Neuronal stem cell (in vitro differentiated cells): ENCODE measurements at regions not wholly inside any gene's neighbourhood (a gene's known extent, or its start where the extent isn't known, plus 50 kb on each side); places are given as distances from the start of the nearest gene placed in this dataset.

Source experiments
- DNase-seq: peaks from one replicate; pipeline ENCODE4 v3.0.0-alpha.2; 2013; ENCODE audit warnings: low spot score
- H2AFZ ChIP-seq: one replicate; pipeline ENCODE4 v1.6.1; 2013; ENCODE audit warnings: mild to moderate bottlenecking, low read length, inconsistent platforms
- H2AK5ac ChIP-seq: 2 replicates; pipeline ENCODE4 v1.6.1; 2013; ENCODE audit warnings: low read depth, mild to moderate bottlenecking, inconsistent platforms, low read length, moderate library complexity, mixed read lengths
- H2BK120ac ChIP-seq: 2 replicates; pipeline ENCODE4 v1.6.1; 2013; ENCODE audit warnings: low read depth, mild to moderate bottlenecking, inconsistent platforms, low read length, moderate library complexity, mixed read lengths
- H2BK12ac ChIP-seq: one replicate; pipeline ENCODE4 v1.6.1; 2013; ENCODE audit warnings: low read length, inconsistent platforms
- H2BK15ac ChIP-seq: 2 replicates; pipeline ENCODE4 v1.6.1; 2013; ENCODE audit warnings: mild to moderate bottlenecking, low read length, inconsistent platforms, mixed read lengths
- H2BK5ac ChIP-seq: one replicate; pipeline ENCODE4 v1.6.1; 2013; ENCODE audit warnings: inconsistent platforms, mild to moderate bottlenecking, low read length, moderate library complexity
- H3K14ac ChIP-seq: one replicate; pipeline ENCODE4 v1.6.1; 2013; ENCODE audit warnings: low read length, inconsistent platforms
- H3K18ac ChIP-seq: 2 replicates; pipeline ENCODE4 v1.6.1; 2013; ENCODE audit warnings: low read length, inconsistent platforms
- H3K23ac ChIP-seq: 2 replicates; pipeline ENCODE4 v1.6.1; 2013; ENCODE audit warnings: low read depth, mild to moderate bottlenecking, mixed read lengths, low read length, inconsistent platforms; ENCODE audit not compliant: poor library complexity
- H3K27ac ChIP-seq: replicated peaks from 3 replicates; pipeline ENCODE4 v1.5.1; 2013; ENCODE audit warnings: low read length, inconsistent platforms
- H3K27me3 ChIP-seq, 3 experiments: 2 replicates each; pipeline ENCODE4 v1.6.1; 2013; ENCODE audit warnings: low read length in 3 of 3, mild to moderate bottlenecking in 2 of 3, inconsistent platforms in 1 of 3, low read depth in 1 of 3, mixed read lengths in 1 of 3, moderate library complexity in 1 of 3; ENCODE audit not compliant: control insufficient read depth in 3 of 3, insufficient read depth in 3 of 3
- H3K36me3 ChIP-seq, 2 donors: replicated peaks in 1 of 2; 2 replicates each; pipeline ENCODE4 v1.6.1; 2013; ENCODE audit warnings: low read length in 2 of 2; ENCODE audit not compliant: control insufficient read depth in 2 of 2, insufficient read depth in 2 of 2
- H3K4ac ChIP-seq: 2 replicates; pipeline ENCODE4 v1.6.1; 2013; ENCODE audit warnings: inconsistent platforms, mild to moderate bottlenecking, low read length, moderate library complexity
- H3K4me1 ChIP-seq, 2 donors: 1 replicate in 1 of 2; 2 replicates in 1 of 2; pipeline ENCODE4 v1.6.1; 2013; ENCODE audit warnings: low read length in 2 of 2, low read depth in 1 of 2; ENCODE audit not compliant: control insufficient read depth in 2 of 2, insufficient read depth in 1 of 2
- H3K4me2 ChIP-seq: one replicate; pipeline ENCODE4 v1.6.1; 2013; ENCODE audit warnings: mild to moderate bottlenecking, low read length, inconsistent platforms; ENCODE audit not compliant: insufficient read depth, poor library complexity, severe bottlenecking
- H3K4me3 ChIP-seq, 2 donors: 2 replicates each; pipeline ENCODE4 v1.5.1; 2013; ENCODE audit warnings: low read length in 2 of 2, mild to moderate bottlenecking in 2 of 2, inconsistent platforms in 1 of 2, moderate library complexity in 1 of 2
- H3K79me1 ChIP-seq: one replicate; pipeline ENCODE4 v1.6.1; 2013; ENCODE audit warnings: low read depth, mild to moderate bottlenecking, inconsistent platforms, low read length, moderate library complexity
- H3K9ac ChIP-seq: one replicate; pipeline ENCODE4 v1.6.1; 2013; ENCODE audit warnings: mild to moderate bottlenecking, low read depth, low read length, inconsistent platforms; ENCODE audit not compliant: poor library complexity
- H3K9me3 ChIP-seq, 2 donors: replicated peaks in 1 of 2; 2 replicates each; pipeline versions ENCODE3 to v1.6.1; 2013; ENCODE audit warnings: low read length in 2 of 2, mild to moderate bottlenecking in 2 of 2, inconsistent platforms in 1 of 2, low read depth in 1 of 2, mixed read lengths in 1 of 2, moderate library complexity in 1 of 2; ENCODE audit not compliant: control insufficient read depth in 2 of 2, insufficient read depth in 1 of 2
- H4K8ac ChIP-seq: one replicate; pipeline ENCODE4 v1.6.1; 2013; ENCODE audit warnings: low read depth, mild to moderate bottlenecking, inconsistent platforms, low read length, moderate library complexity
- H4K91ac ChIP-seq: one replicate; pipeline ENCODE4 v1.6.1; 2013; ENCODE audit warnings: low read length, low read depth, mild to moderate bottlenecking, inconsistent platforms; ENCODE audit not compliant: poor library complexity
- WGBS, 2 donors: extraction: QIAGEN DNeasy Blood & Tissue Kit; methylation state at CpG; one replicate each; pipeline ENCODE4 v1.1.7; 2013; ENCODE audit warnings: missing lambda C conversion rate in 2 of 2, mixed read lengths in 1 of 2; ENCODE audit not compliant: insufficient read length in 2 of 2, insufficient replicate concordance in 1 of 2; ENCODE audit errors: extremely low coverage in 2 of 2; 5-methylcytosine and 5-hydroxymethylcytosine counted together

- Histone ChIP-seq H3K23ac (no peak overlapping the region), H3K4me2 (no peak overlapping the region), H3K9me3 (no peaks in the 10 kb centered on the region), H3K79me1 (no peaks in the 10 kb centered on the region), H2BK15ac (no peak overlapping the region), H3K4me3 (no peak overlapping the region), H4K8ac (no peak overlapping the region), H2AK5ac (no peak overlapping the region), H2BK12ac (no peak overlapping the region), H2BK5ac (no peak overlapping the region), H3K4me1 (no peaks in the 10 kb centered on the region), H4K91ac (no peak overlapping the region), H2AFZ (no peak overlapping the region), H3K4ac (no peak overlapping the region), H3K9ac (no peak overlapping the region), H3K36me3 (no peaks in the 10 kb centered on the region), H3K27ac (no peak overlapping the region), H3K27me3 (no peaks in the 10 kb centered on the region), H3K18ac (no peak overlapping the region), H2BK120ac (no peak overlapping the region), H3K14ac (no peak overlapping the region)
- no peak for DNase-seq
Measured at GRCh38 chr6:120854583-120854982, 479.7 kb downstream of the TBC1D32 start.

DNA sequence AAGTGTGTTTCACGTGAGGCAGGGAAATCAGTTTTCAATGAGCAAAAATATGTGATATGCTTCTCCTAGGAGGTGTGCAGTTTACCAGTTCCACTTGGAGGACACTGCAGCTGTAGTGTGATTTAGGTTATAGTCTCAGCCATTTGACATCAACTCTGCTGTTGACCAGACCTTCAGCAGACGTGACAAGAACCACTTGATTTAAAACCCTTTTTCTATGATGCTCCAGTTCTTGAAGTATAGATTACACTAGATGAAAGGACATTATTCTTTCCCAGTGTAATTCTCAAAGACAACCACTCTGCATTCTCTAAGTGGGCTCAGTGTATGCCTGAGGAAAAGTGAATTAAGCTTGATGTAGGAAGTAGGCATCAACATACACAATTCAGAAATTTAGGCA is 480.8 kb downstream of the TBC1D32 start:
- no peak overlapping the region for H2AFZ ChIP-seq
- no peak overlapping the region for H3K4me3 ChIP-seq
- no peaks in the 10 kb centered on the region for H3K4me1 ChIP-seq
- no peak overlapping the region for H2BK15ac ChIP-seq
- no peak overlapping the region for H2AK5ac ChIP-seq
- no peak overlapping the region for H3K14ac ChIP-seq
- H3K18ac ChIP-seq, result no peak overlapping the region
- H4K91ac ChIP-seq, result no peak overlapping the region
- no peak overlapping the region for H3K4ac ChIP-seq
- no peaks in the 10 kb centered on the region for H3K27me3 ChIP-seq
- no peaks in the 10 kb centered on the region for H3K79me1 ChIP-seq
- H3K9me3 ChIP-seq, result no peaks in the 10 kb centered on the region
- H2BK5ac ChIP-seq, result no peak overlapping the region
- H3K36me3 ChIP-seq, result no peaks in the 10 kb centered on the region
- DNase-seq, result no peak
- H2BK12ac ChIP-seq, result no peak overlapping the region
- WGBS, 2 donors, result no CpG with 5 or more reads among the region's 2 CpGs
- H4K8ac ChIP-seq, result no peak overlapping the region
- H3K23ac ChIP-seq, result no peak overlapping the region
- H3K9ac ChIP-seq, result no peak overlapping the region
- no peak overlapping the region for H3K27ac ChIP-seq
- no peak overlapping the region for H3K4me2 ChIP-seq
- H2BK120ac ChIP-seq, result no peak overlapping the region

DNA sequence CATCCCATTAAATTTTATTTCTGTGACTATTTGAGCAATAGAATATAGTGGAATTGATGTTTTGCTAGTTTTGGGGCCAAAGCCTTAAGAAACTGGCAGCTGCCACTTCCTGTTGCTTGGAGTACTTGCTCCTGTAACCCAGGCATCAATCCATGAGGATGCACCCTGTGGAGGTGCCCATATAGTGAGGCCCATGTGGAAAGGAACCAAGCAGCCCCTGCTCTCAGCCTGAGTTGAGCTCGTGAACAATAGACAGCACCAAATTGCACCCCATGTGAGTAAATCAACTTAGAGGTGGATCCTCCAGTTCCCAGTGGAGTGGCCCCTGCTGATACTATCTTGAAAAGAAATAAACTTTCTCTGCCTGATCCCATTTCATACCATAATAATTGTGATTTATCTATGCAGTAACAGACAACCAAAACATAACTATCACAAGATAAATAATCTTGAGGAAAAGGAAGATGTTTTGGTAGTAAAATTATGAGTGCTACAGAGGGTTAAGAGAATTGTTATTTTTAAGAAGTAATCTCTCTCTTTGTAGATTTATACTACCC is 481.9 kb downstream of the TBC1D32 start:
- no peak overlapping the region for H4K91ac ChIP-seq
- no peak overlapping the region for H2BK15ac ChIP-seq
- H3K9me3 ChIP-seq, result no peaks in the 10 kb centered on the region
- no peak overlapping the region for H3K9ac ChIP-seq
- H3K4ac ChIP-seq, result no peak overlapping the region
- no peak overlapping the region for H4K8ac ChIP-seq
- no peaks in the 10 kb centered on the region for H3K79me1 ChIP-seq
- no peak overlapping the region for H3K14ac ChIP-seq
- no peaks in the 10 kb centered on the region for H3K27me3 ChIP-seq
- DNase-seq, result no peak
- H2AFZ ChIP-seq, result no peak overlapping the region
- H2BK120ac ChIP-seq, result no peak overlapping the region
- H2BK12ac ChIP-seq, result no peak overlapping the region
- H3K4me3 ChIP-seq, result no peak overlapping the region
- H2BK5ac ChIP-seq, result no peak overlapping the region
- H3K23ac ChIP-seq, result no peak overlapping the region
- no peak overlapping the region for H3K4me2 ChIP-seq
- no CpG with 5 or more reads among the region's 1 CpG for WGBS, 2 donors
- H3K4me1 ChIP-seq, result no peaks in the 10 kb centered on the region
- no peak overlapping the region for H3K27ac ChIP-seq
- no peak overlapping the region for H3K18ac ChIP-seq
- H2AK5ac ChIP-seq, result no peak overlapping the region
- no peaks in the 10 kb centered on the region for H3K36me3 ChIP-seq

- Histone ChIP-seq H2BK15ac (no peak overlapping the region), H3K27me3 (no peaks in the 10 kb centered on the region), H3K79me1 (no peaks in the 10 kb centered on the region), H2AK5ac (no peak overlapping the region), H3K36me3 (no peaks in the 10 kb centered on the region), H3K4me3 (no peak overlapping the region), H4K91ac (no peak overlapping the region), H2BK120ac (no peak overlapping the region), H3K4me2 (no peak overlapping the region), H4K8ac (no peak overlapping the region), H3K27ac (no peak overlapping the region), H3K4ac (no peak overlapping the region), H2BK12ac (no peak overlapping the region), H2BK5ac (no peak overlapping the region), H3K9me3 (no peaks in the 10 kb centered on the region), H3K4me1 (no peaks in the 10 kb centered on the region), H3K23ac (no peak overlapping the region), H3K9ac (no peak overlapping the region), H3K14ac (no peak overlapping the region), H3K18ac (no peak overlapping the region), H2AFZ (no peak overlapping the region)
- WGBS, 2 donors, result no CpG with 5 or more reads among the region's 2 CpGs
- DNase-seq, result peak; percentile 26
Measured at GRCh38 chr6:120826253-120826652, 508.0 kb downstream of the TBC1D32 start.
